SK-N-SH (cell line): ENCODE measurements at regions not wholly inside any gene's neighbourhood (a gene's known extent, or its start where the extent isn't known, plus 50 kb on each side); places are given as distances from the start of the nearest gene placed in this dataset.

Source experiments
- FOSL2 ChIP-seq: IDR thresholded peaks from 2 replicates; pipeline ENCODE4 v1.4.0; 2012; ENCODE audit warnings: low read depth, mild to moderate bottlenecking, moderate library complexity, borderline replicate concordance
- TF ChIP-seq, protein P1 (sequence below): fragments of 200-600 bp; sonication (generic); IDR thresholded peaks from 2 replicates; pipeline ENCODE4 v1.6.1; 2017; ENCODE audit warnings: antibody characterized with exemption, mild to moderate bottlenecking, moderate library complexity
- TF ChIP-seq, protein P2 (sequence below): IDR thresholded peaks from 2 replicates; pipeline ENCODE4 v1.4.0; 2012; ENCODE audit warnings: low read depth, borderline replicate concordance

DNA sequence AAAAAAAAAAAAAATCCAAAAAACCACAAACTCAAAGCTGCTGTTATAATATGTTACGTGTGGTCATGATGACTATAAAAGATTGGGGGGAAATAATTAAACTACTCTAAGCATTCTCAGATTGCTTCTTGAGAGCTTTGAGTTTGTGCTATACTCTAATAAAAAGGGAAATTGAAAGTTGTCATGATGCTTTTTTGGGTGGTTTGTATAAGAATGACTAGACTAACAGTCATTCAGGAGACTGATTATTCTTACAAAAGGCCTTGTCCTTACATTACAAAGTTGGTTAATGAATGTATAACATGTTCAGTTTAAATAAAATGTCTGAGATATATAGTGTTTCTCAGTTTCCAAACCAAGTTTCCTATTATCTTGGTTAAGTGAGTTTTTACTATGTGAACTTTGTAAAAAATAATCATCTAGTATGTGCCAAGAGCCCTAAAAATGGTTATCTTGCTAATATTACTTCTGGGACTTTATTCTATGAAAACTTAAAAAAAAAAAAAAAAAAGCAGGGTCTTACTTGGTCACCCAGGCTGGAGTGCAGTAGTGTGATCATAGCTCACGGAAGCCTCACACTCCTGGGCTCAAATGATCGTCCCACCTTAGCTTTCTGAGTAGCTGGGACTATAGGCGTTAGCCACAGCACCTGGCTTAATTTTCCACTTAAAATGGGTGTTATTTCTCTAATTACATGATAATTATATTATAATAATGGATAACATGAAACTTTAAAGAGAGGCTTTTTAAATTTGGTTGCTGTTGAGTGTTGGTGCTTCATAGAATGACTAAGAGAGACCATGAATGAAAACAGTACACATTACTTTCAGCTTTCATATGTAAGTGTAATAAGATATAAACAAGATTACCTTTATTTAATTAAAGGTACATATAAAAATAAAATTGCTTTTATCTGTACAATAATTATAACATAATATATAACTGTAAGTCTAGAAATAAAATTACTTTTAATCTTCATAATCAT is 459.6 kb upstream of the RGS6 start:
- TF ChIP-seq, protein P1, sequence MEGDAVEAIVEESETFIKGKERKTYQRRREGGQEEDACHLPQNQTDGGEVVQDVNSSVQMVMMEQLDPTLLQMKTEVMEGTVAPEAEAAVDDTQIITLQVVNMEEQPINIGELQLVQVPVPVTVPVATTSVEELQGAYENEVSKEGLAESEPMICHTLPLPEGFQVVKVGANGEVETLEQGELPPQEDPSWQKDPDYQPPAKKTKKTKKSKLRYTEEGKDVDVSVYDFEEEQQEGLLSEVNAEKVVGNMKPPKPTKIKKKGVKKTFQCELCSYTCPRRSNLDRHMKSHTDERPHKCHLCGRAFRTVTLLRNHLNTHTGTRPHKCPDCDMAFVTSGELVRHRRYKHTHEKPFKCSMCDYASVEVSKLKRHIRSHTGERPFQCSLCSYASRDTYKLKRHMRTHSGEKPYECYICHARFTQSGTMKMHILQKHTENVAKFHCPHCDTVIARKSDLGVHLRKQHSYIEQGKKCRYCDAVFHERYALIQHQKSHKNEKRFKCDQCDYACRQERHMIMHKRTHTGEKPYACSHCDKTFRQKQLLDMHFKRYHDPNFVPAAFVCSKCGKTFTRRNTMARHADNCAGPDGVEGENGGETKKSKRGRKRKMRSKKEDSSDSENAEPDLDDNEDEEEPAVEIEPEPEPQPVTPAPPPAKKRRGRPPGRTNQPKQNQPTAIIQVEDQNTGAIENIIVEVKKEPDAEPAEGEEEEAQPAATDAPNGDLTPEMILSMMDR, result no peak
- TF ChIP-seq, protein P2, sequence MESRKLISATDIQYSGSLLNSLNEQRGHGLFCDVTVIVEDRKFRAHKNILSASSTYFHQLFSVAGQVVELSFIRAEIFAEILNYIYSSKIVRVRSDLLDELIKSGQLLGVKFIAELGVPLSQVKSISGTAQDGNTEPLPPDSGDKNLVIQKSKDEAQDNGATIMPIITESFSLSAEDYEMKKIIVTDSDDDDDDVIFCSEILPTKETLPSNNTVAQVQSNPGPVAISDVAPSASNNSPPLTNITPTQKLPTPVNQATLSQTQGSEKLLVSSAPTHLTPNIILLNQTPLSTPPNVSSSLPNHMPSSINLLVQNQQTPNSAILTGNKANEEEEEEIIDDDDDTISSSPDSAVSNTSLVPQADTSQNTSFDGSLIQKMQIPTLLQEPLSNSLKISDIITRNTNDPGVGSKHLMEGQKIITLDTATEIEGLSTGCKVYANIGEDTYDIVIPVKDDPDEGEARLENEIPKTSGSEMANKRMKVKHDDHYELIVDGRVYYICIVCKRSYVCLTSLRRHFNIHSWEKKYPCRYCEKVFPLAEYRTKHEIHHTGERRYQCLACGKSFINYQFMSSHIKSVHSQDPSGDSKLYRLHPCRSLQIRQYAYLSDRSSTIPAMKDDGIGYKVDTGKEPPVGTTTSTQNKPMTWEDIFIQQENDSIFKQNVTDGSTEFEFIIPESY, result no peak
- TF ChIP-seq FOSL2, result no peak
